DND-41 (cell line): ENCODE measurements at regions not wholly inside any gene's neighbourhood (a gene's known extent, or its start where the extent isn't known, plus 50 kb on each side); places are given as distances from the start of the nearest gene placed in this dataset.

Source experiments
- CTCF ChIP-seq: IDR thresholded peaks from 2 replicates; pipeline ENCODE4 v1.5.1; 2012; ENCODE audit warnings: borderline replicate concordance, low read length, moderate library complexity, mild to moderate bottlenecking; ENCODE audit not compliant: poor library complexity, severe bottlenecking; ENCODE audit errors: extremely low read depth
- EZH2 ChIP-seq: IDR thresholded peaks from 3 replicates; pipeline ENCODE4 v1.6.1; 2012; ENCODE audit warnings: borderline replicate concordance, low read depth, mild to moderate bottlenecking, moderate library complexity, low read length, inconsistent platforms; ENCODE audit not compliant: severe bottlenecking

GRCh38 chr18:66749481-66750035 is 145.7 kb upstream of the CDH19 start:
- TF ChIP-seq CTCF (no peak), EZH2 (no peak)
